WTC11 (cell line): ENCODE measurements at regions not wholly inside any gene's neighbourhood (a gene's known extent, or its start where the extent isn't known, plus 50 kb on each side); places are given as distances from the start of the nearest gene placed in this dataset.

ENCODE experiments used
- ATAC-seq: fragments of 200-7000 bp; cut with Tn5 transposase; 2 replicates; pipeline ENCODE4 v1.10.0; 2021; ENCODE audit warnings: mild to moderate bottlenecking, moderate library complexity
- CTCF ChIA-PET: fragments of 300-600 bp; sonication (Branson Sonifier 250); formaldehyde crosslinking; loops from one replicate; lab custom pipeline; 2021; ENCODE audit warnings: antibody characterized with exemption; lab: Charles Lee
- POLR2A ChIA-PET: fragments of 350-600 bp; sonication (Branson Sonifier 250); formaldehyde crosslinking; loops from one replicate; lab custom pipeline; 2021; ENCODE audit warnings: antibody characterized with exemption; lab: Charles Lee
- DNase-seq: peaks from one replicate; pipeline ENCODE4 v3.0.0; 2021; ENCODE audit warnings: low spot score
- H3K27ac Mint-ChIP-seq: 2 replicates; pipeline ENCODE4 v1.8.0; 2021; ENCODE audit warnings: mixed read lengths
- H3K27me3 Mint-ChIP-seq: 2 replicates; pipeline ENCODE4 v1.8.0; 2021; ENCODE audit warnings: low read depth, mild to moderate bottlenecking, moderate library complexity, mixed read lengths
- H3K36me3 Mint-ChIP-seq: 2 replicates; pipeline ENCODE4 v1.8.0; 2021; ENCODE audit warnings: mixed read lengths
- H3K4me1 Mint-ChIP-seq: 2 replicates; pipeline ENCODE4 v1.8.0; 2022; ENCODE audit warnings: mixed read lengths
- H3K4me3 Mint-ChIP-seq: 2 replicates; pipeline ENCODE4 v1.8.0; 2021; ENCODE audit warnings: mild to moderate bottlenecking, moderate library complexity, mixed read lengths
- H3K9me3 Mint-ChIP-seq: 2 replicates; pipeline ENCODE4 v1.8.0; 2021; ENCODE audit warnings: mixed read lengths
- CREM ChIP-seq: sonication (generic); formaldehyde crosslinking; IDR thresholded peaks from 2 replicates; pipeline ENCODE4 v1.8.1; 2022; ENCODE audit warnings: mild to moderate bottlenecking, missing genetic modification reagents, moderate library complexity
- ESRRA ChIP-seq: sonication (generic); formaldehyde crosslinking; IDR thresholded peaks from 2 replicates; pipeline ENCODE4 v1.8.1; 2022; ENCODE audit warnings: mild to moderate bottlenecking, missing genetic modification reagents, borderline replicate concordance
- HMGA2 ChIP-seq: fragments of 250-450 bp; sonication (Bioruptor Pico); IDR thresholded peaks from 2 replicates; pipeline ENCODE4 v1.4.0; 2021; ENCODE audit warnings: mild to moderate bottlenecking, moderate library complexity
- IRF2 ChIP-seq: sonication (generic); formaldehyde crosslinking; IDR thresholded peaks from 2 replicates; pipeline ENCODE4 v1.8.0; 2022; ENCODE audit warnings: low read depth, missing genetic modification reagents, borderline replicate concordance
- NFATC4 ChIP-seq: fragments of 250-450 bp; sonication (Bioruptor Pico); IDR thresholded peaks from 2 replicates; pipeline ENCODE4 v1.9.0; 2021; ENCODE audit warnings: mild to moderate bottlenecking
- NFE2L1 ChIP-seq: sonication (generic); formaldehyde crosslinking; IDR thresholded peaks from 2 replicates; pipeline ENCODE4 v1.8.1; 2023; ENCODE audit warnings: missing genetic modification reagents
- NR1H2 ChIP-seq: sonication (generic); formaldehyde crosslinking; IDR thresholded peaks from 2 replicates; pipeline ENCODE4 v1.9.0; 2021; ENCODE audit warnings: mild to moderate bottlenecking, moderate library complexity, missing genetic modification reagents
- OVOL2 ChIP-seq: fragments of 250-450 bp; sonication (Bioruptor Pico); IDR thresholded peaks from 2 replicates; pipeline ENCODE4 v1.9.0; 2021; ENCODE audit warnings: mild to moderate bottlenecking, borderline replicate concordance
- PRRX2 ChIP-seq: fragments of 250-450 bp; sonication (Bioruptor Pico); IDR thresholded peaks from 2 replicates; pipeline ENCODE4 v1.8.0; 2021; ENCODE audit warnings: mild to moderate bottlenecking
- RORB ChIP-seq: fragments of 250-450 bp; sonication (Bioruptor Pico); IDR thresholded peaks from 2 replicates; pipeline ENCODE4 v1.9.0; 2021; ENCODE audit warnings: mild to moderate bottlenecking
- SP1 ChIP-seq: sonication (generic); formaldehyde crosslinking; conservative IDR thresholded peaks from 2 replicates; pipeline ENCODE4 v1.8.1; 2022; ENCODE audit warnings: missing genetic modification reagents
- TEAD1 ChIP-seq: sonication (generic); formaldehyde crosslinking; IDR thresholded peaks from 2 replicates; pipeline ENCODE4 v1.8.0; 2022; ENCODE audit warnings: mild to moderate bottlenecking, missing genetic modification reagents
- TP53 ChIP-seq: sonication (generic); formaldehyde crosslinking; IDR thresholded peaks from 2 replicates; pipeline ENCODE4 v1.8.1; 2023; ENCODE audit warnings: mild to moderate bottlenecking, missing genetic modification reagents
- ZBTB21 ChIP-seq: sonication (generic); formaldehyde crosslinking; IDR thresholded peaks from 2 replicates; pipeline ENCODE4 v1.8.1; 2023; ENCODE audit warnings: mild to moderate bottlenecking, missing genetic modification reagents, borderline replicate concordance
- ZNF138 ChIP-seq: sonication (generic); formaldehyde crosslinking; conservative IDR thresholded peaks from 2 replicates; pipeline ENCODE4 v1.8.1; 2022; ENCODE audit warnings: mild to moderate bottlenecking, moderate library complexity, missing genetic modification reagents
- ZNF219 ChIP-seq: sonication (generic); formaldehyde crosslinking; IDR thresholded peaks from 2 replicates; pipeline ENCODE4 v1.8.0; 2023; ENCODE audit warnings: missing genetic modification reagents, mild to moderate bottlenecking, borderline replicate concordance
- ZNF263 ChIP-seq: sonication (generic); formaldehyde crosslinking; IDR thresholded peaks from 2 replicates; pipeline ENCODE4 v1.8.1; 2022; ENCODE audit warnings: low read depth, mild to moderate bottlenecking, moderate library complexity, missing genetic modification reagents
- ZNF416 ChIP-seq: fragments of 250-450 bp; sonication (Bioruptor Pico); IDR thresholded peaks from 2 replicates; pipeline ENCODE4 v1.9.0; 2021; ENCODE audit warnings: mild to moderate bottlenecking, inconsistent platforms
- ZNF671 ChIP-seq: fragments of 250-450 bp; sonication (Bioruptor Pico); IDR thresholded peaks from 2 replicates; pipeline ENCODE4 v1.8.0; 2021; ENCODE audit warnings: mild to moderate bottlenecking
- TF ChIP-seq, protein P1 (sequence below): sonication (generic); formaldehyde crosslinking; IDR thresholded peaks from 2 replicates; pipeline ENCODE4 v1.8.0; 2022; ENCODE audit warnings: mild to moderate bottlenecking, missing genetic modification reagents
- TF ChIP-seq, protein P2 (sequence below): sonication (generic); formaldehyde crosslinking; IDR thresholded peaks from 2 replicates; pipeline ENCODE4 v1.8.1; 2022; ENCODE audit warnings: low read depth, missing genetic modification reagents, borderline replicate concordance
- TF ChIP-seq, protein P3 (sequence below): sonication (generic); formaldehyde crosslinking; IDR thresholded peaks from 2 replicates; pipeline ENCODE4 v1.8.1; 2022; ENCODE audit warnings: low read depth, mild to moderate bottlenecking, moderate library complexity, missing genetic modification reagents, borderline replicate concordance
- TF ChIP-seq, protein P4 (sequence below): fragments of 250-450 bp; sonication (Bioruptor Pico); IDR thresholded peaks from 2 replicates; pipeline ENCODE4 v1.9.0; 2021; ENCODE audit warnings: moderate library complexity, mild to moderate bottlenecking, inconsistent platforms, borderline replicate concordance
- TF ChIP-seq, protein P5 (sequence below): sonication (generic); formaldehyde crosslinking; IDR thresholded peaks from 2 replicates; pipeline ENCODE4 v1.8.0; 2023; ENCODE audit warnings: mild to moderate bottlenecking, missing genetic modification reagents
- TF ChIP-seq, protein P6 (sequence below): sonication (generic); formaldehyde crosslinking; IDR thresholded peaks from 2 replicates; pipeline ENCODE4 v1.8.1; 2023; ENCODE audit warnings: mild to moderate bottlenecking, missing genetic modification reagents, moderate library complexity

DNA sequence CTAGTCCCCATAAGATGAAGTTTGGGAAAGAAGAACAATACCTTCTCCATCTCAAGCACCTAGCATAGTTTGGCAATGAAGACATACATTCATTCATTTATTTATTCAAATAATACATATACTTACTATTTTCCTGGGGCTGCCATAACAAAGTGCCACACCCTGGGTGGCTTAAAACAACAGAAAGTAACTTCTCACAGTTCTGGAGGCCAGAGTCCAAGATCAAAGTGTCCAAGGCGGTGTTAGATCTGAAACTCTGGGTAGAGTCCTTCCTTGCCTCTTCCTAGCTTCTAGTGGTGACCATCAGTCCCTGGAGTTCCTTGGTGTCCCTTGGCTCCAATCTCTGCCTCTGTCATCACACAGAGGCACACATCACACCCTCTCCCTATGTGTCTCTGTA lies 112.1 kb upstream of the IGSF21 start (continued):
- TF ChIP-seq, protein P1, sequence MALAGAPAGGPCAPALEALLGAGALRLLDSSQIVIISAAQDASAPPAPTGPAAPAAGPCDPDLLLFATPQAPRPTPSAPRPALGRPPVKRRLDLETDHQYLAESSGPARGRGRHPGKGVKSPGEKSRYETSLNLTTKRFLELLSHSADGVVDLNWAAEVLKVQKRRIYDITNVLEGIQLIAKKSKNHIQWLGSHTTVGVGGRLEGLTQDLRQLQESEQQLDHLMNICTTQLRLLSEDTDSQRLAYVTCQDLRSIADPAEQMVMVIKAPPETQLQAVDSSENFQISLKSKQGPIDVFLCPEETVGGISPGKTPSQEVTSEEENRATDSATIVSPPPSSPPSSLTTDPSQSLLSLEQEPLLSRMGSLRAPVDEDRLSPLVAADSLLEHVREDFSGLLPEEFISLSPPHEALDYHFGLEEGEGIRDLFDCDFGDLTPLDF (CRISPR knock-in tag) = no peak
- TF ChIP-seq, protein P2, sequence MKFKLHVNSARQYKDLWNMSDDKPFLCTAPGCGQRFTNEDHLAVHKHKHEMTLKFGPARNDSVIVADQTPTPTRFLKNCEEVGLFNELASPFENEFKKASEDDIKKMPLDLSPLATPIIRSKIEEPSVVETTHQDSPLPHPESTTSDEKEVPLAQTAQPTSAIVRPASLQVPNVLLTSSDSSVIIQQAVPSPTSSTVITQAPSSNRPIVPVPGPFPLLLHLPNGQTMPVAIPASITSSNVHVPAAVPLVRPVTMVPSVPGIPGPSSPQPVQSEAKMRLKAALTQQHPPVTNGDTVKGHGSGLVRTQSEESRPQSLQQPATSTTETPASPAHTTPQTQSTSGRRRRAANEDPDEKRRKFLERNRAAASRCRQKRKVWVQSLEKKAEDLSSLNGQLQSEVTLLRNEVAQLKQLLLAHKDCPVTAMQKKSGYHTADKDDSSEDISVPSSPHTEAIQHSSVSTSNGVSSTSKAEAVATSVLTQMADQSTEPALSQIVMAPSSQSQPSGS (CRISPR knock-in tag) = no peak
- no peak for TF ChIP-seq ZNF219 (CRISPR knock-in tag)
- no peak for TF ChIP-seq ZNF671 (CRISPR knock-in tag)
- TF ChIP-seq NFATC4 (CRISPR knock-in tag) = no peak
- no peak for TF ChIP-seq ESRRA (CRISPR knock-in tag)
- no peak for TF ChIP-seq HMGA2 (CRISPR knock-in tag)
- TF ChIP-seq, protein P3, sequence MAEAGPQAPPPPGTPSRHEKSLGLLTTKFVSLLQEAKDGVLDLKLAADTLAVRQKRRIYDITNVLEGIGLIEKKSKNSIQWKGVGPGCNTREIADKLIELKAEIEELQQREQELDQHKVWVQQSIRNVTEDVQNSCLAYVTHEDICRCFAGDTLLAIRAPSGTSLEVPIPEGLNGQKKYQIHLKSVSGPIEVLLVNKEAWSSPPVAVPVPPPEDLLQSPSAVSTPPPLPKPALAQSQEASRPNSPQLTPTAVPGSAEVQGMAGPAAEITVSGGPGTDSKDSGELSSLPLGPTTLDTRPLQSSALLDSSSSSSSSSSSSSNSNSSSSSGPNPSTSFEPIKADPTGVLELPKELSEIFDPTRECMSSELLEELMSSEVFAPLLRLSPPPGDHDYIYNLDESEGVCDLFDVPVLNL (CRISPR knock-in tag) = no peak
- TF ChIP-seq, protein P4, sequence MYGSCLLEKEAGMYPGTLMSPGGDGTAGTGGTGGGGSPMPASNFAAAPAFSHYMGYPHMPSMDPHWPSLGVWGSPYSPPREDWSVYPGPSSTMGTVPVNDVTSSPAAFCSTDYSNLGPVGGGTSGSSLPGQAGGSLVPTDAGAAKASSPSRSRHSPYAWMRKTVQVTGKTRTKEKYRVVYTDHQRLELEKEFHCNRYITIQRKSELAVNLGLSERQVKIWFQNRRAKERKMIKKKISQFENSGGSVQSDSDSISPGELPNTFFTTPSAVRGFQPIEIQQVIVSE = no peak
- TF ChIP-seq ZNF138 (CRISPR knock-in tag) = no peak
- no peak for TF ChIP-seq PRRX2 (CRISPR knock-in tag)
- TF ChIP-seq, all 79 proteins: peak for 0

DNA sequence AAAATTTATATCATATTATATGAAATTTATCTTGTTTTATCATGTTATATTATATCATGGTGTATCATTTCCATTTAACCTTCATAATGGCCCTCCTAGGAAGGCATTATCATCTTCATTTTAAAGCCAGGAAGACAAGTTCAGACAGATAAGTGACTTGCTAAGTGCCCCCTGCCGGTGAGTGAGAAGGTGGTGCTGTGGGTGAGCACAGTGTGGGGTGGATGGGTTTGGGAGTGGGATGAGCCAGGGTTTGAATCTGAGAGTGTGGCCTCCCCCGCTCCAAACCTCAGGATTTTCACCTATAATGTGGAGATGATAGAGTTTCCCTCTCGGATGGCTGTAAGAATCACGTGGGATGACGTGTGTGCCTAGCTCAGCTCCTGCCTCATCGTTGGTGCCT lies 108.7 kb upstream of the IGSF21 start:
- Mint-ChIP-seq H3K4me3 (no peak overlapping the region), H3K4me1 (peaks cover 9% of the 10 kb centered on the region), H3K9me3 (no peaks in the 10 kb centered on the region), H3K27me3 (peaks cover 13% of the 10 kb centered on the region), H3K36me3 (no peaks in the 10 kb centered on the region), H3K27ac (no peak overlapping the region)
- ChIA-PET CTCF (no interaction called here), POLR2A (no interaction called here)
- ATAC-seq (no peak), DNase-seq (no peak)
- TF ChIP-seq IRF2 (CRISPR knock-in tag) (no peak), RORB (CRISPR knock-in tag) (no peak), OVOL2 (CRISPR knock-in tag) (no peak), NR1H2 (CRISPR knock-in tag) (no peak), TP53 (CRISPR knock-in tag) (no peak), ZNF416 (CRISPR knock-in tag) (no peak), SP1 (CRISPR knock-in tag) (no peak), NFE2L1 (CRISPR knock-in tag) (no peak), CREM (CRISPR knock-in tag) (no peak), ZNF263 (no peak), ZBTB21 (CRISPR knock-in tag) (no peak), TEAD1 (no peak)
- TF ChIP-seq, protein P5, sequence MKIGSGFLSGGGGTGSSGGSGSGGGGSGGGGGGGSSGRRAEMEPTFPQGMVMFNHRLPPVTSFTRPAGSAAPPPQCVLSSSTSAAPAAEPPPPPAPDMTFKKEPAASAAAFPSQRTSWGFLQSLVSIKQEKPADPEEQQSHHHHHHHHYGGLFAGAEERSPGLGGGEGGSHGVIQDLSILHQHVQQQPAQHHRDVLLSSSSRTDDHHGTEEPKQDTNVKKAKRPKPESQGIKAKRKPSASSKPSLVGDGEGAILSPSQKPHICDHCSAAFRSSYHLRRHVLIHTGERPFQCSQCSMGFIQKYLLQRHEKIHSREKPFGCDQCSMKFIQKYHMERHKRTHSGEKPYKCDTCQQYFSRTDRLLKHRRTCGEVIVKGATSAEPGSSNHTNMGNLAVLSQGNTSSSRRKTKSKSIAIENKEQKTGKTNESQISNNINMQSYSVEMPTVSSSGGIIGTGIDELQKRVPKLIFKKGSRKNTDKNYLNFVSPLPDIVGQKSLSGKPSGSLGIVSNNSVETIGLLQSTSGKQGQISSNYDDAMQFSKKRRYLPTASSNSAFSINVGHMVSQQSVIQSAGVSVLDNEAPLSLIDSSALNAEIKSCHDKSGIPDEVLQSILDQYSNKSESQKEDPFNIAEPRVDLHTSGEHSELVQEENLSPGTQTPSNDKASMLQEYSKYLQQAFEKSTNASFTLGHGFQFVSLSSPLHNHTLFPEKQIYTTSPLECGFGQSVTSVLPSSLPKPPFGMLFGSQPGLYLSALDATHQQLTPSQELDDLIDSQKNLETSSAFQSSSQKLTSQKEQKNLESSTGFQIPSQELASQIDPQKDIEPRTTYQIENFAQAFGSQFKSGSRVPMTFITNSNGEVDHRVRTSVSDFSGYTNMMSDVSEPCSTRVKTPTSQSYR (CRISPR knock-in tag) = no peak
- TF ChIP-seq, protein P6, sequence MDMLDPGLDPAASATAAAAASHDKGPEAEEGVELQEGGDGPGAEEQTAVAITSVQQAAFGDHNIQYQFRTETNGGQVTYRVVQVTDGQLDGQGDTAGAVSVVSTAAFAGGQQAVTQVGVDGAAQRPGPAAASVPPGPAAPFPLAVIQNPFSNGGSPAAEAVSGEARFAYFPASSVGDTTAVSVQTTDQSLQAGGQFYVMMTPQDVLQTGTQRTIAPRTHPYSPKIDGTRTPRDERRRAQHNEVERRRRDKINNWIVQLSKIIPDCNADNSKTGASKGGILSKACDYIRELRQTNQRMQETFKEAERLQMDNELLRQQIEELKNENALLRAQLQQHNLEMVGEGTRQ (CRISPR knock-in tag) = no peak
